HG03565 (cell line): ENCODE measurements at regions not wholly inside any gene's neighbourhood (a gene's known extent, or its start where the extent isn't known, plus 50 kb on each side); places are given as distances from the start of the nearest gene placed in this dataset.
A peak's percentile ranks its signal among the peaks of the same experiment; 100 is the strongest.
"Not testable (repeated sequence)": the region's sequence is repeated elsewhere in the genome, so short reads cannot be mapped to it uniquely, and the experiment has no call there.

ENCODE experiments used
- ATAC-seq: cut with Tn5 transposase; IDR thresholded peaks from one replicate; pipeline ENCODE4 v1.9.1; 2021; ENCODE audit warnings: mild to moderate bottlenecking, moderate library complexity; ENCODE audit not compliant: unreplicated experiment

DNA sequence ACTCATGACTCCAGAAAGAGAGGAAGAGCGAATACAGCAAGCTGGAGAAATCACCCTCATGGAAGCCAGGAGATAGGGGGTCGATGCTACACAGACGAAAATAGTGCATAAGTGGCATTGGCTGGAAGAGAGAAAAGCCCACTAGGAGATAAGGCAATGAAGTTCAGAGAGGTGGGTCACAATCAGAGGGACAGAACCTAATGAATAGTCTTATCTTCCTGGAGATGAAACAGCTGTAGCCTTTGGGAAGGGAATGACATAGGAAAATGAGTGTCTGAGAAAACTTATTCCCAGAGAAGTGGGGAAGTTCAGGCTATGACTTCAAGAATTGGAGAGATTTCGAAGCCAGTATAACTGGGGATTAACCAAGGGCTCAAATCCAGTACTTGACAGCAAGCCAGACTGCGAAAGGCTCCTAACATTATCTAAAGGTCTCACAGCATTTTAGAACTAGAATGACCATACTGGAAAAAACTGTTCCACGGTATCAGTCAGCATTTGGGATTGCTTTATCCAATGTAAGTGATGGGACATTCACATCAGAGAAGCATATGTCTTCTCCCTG, 211.1 kb downstream of the ZNF365 start:
- no peak for ATAC-seq

DNA sequence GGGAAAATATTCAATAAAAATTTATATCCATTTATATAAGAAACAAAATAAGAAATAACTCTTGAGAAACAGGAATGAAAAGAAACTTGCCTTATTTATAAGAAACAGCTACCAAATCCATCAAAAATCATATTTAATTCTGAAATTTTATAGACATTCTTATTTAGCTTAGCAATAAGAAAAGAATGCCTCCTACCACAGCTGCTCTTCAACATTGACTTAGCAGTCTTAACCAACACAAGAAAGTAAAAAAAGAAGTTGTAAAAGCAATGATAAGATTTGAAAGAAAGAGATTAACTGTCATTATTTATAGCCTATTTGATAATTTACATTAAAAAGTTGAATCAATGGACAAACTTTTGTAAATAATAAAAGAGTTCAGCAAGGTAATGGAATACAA, 212.8 kb downstream of the ZNF365 start:
- no peak for ATAC-seq

DNA sequence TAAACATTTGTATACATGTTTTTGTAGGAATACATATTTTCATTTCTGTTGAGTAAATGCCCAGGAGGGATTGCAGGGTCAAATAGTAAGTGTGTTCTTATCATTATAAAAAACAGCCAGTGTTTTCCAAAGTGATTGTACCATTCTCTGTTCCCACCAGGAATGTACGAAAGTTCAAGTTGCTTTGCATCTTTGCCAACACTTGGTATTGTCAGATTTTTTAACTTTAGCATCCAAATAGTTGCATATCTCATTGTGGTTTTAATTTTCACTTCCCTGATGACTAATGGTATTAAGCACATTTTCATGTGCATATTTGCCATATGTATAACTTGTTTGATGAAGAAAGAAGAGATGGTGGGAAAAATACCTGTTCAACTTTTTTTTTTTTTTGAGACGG, 213.9 kb downstream of the ZNF365 start:
- no peak for ATAC-seq

DNA sequence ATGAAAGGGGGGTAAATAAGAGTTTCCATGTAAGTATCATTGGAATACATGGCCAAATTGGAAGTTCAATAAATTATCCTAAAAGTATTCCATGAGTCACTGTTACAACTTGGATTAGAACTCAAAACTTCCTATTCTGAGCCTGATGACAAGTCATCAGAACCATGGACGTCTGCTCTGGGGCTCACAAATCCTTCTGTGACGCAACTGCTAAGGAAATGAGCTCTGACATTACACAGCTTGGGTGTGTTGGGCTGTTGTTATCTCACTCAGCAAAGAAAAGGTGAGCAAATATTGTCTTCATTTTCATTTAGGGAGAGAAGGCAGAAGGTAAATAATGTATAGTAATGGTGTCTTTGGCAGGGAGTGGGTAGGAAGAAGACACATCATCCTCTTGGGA, 214.8 kb upstream of the ADO start:
- no peak for ATAC-seq

DNA sequence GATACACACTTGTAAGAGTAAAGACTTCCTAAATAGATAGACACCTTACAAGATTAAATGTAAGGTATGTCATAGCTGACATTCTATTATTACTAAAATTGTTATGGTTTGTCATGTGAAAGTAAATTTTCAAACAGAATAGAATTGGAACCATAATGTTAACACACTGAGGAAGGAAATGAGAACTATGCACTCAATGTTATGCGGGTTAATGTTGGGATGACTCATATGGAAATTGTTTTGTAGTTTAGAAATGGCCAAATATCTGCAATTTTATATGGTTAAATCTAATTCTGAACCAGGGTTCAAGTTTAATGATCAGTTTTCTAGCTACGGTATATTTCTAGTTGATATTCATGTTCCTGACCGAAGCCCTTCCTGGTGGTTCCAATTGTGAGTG, 214.2 kb upstream of the ADO start:
- no peak for ATAC-seq

DNA sequence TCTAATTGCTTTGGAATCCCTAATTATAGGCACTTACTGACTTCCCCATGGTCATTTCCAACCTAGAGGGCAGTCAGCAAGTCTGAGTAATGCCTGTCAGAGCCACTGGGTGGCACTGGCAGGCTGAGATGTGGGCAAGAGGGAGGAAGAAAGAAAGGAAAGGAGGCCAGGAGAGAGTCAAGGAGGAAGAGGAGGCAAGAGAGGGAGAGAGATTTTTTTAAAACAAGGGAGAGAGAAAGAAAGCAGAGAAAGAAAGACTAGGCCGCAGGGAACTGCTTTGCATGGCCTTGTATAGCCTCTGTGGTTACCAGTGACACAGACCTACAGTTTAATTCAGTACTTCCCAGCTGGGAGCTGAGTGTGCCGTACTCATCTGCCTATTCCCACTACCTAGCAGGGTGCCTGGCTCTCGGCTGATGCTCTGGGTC, 210.4 kb upstream of the ADO start:
- ATAC-seq, result no peak

DNA sequence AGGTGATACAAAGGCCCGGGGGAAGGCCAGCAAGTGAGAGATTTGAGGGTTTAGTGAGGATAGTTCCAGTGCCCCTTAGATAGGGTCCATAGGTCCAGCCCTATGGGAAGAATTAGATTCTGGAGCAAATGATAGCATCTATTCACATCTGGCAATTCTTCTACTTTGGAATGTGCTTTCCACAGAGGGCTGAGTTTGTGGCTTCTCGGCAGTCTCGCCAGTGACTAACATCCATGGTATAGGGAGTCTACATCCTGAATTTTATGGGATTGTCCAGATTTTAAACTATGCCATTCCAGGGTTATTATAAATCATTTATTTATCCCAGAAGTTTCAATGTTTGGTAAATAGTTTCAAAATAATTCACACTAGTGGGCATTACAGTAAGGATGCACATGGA, 207.3 kb upstream of the ADO start:
- no peak for ATAC-seq

DNA sequence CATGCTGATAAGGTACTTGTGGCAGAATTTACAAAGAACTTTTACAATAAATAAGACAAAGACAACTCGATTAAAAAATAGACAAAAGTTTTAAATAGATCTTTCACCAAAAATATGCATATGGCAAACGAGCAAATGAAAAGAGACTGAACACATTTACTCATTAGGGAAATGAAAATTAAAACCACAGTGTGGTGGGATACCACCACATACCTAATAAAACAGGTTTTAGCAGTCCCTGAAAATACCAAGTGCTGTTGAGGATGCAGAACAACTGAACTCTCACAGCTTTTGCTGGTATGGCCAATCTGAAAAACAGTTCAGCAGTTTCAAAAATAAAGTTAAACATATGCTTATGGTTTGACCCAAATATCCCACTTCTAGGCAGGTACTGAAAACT, 205.4 kb upstream of the ADO start:
- no peak for ATAC-seq

DNA sequence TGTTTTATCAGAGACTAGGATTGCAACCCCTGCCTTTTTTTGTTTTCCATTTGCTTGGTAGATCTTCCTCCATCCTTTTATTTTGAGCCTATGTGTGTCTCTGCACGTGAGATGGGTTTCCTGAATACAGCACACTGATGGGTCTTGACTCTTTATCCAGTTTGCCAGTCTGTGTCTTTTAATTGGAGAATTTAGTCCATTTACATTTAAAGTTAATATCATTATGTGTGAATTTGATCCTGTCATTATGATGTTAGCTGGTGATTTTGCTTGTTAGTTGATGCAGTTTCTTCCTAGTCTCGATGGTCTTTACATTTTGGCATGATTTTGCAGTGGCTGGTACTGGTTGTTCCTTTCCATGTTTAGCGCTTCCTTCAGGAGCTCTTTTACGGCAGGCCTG, 198.0 kb upstream of the ADO start:
- not testable (repeated sequence) for ATAC-seq

DNA sequence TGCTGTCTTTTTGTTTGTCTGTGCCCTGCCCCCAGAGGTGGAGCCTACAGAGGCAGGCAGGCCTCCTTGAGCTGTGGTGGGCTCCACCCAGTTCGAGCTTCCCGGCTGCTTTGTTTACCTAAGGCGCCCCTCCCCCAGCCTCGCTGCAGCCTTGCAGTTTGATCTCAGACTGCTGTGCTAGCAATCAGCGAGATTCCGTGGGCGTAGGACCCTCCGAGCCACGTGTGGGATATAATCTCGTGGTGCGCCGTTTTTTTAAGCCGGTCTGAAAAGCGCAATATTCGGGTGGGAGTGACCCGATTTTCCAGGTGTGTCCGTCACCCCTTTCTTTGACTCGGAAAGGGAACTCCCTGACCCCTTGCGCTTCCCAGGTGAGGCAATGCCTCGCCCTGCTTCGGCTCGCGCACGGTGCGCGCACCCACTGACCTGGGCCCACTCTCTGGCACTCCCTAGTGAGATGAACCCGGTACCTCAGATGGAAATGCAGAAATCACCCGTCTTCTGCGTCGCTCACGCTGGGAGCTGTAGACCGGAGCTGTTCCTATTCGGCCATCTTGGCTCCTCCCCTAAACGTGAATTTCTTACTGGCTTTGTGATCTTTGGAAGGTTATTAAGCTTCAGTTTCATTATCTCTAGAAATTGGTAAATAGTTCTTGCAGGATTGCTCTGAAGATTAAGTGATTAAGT, 196.2 kb upstream of the ADO start:
- not testable (repeated sequence) for ATAC-seq

DNA sequence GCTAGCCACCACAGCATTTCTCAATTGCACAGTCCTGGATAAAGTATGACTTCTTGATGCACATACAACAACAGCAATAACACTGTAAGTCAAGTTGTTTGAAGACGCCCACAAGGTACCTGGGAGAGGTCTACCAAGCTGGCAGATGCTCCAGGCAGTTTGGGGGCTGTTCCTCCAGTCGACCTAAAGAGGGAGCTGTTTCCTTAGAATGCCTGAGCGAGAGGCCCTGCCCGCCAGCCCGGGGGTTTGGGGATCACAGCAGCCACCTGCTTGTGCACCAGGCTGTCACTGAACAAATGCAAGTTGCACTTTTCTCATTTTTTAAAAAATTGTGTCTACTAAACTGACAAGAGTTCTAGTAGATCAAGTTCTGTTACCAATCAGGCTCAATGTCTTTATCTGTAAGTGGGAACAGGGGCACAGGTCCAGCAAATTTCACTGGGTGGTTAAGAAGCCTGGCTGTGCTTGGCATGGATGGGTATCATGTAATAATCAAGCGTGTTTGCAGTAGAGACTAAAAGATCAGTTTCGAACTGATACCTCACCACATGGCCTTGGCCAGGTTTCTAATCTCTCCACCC, 193.8 kb upstream of the ADO start:
- ATAC-seq, result peak; percentile 47

DNA sequence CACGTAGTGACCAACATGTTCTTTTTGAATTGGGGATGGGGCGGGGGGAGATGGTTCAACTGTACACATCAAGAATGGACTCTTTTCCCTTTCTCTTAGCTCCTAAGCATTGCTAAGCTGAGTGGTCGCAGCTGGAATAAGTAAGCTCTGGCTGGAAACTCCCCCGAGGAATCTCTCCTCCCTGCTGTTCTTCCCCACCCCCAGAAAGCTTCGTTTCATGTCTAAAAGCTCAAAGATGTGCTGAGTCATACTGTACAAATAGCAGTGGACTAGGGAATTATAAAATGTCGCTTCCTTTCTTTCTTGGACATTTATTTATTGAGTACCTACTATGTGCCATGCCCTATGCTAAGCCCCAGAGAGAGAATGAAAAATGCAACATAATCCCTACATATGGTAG, 191.1 kb upstream of the ADO start:
- ATAC-seq, result no peak

DNA sequence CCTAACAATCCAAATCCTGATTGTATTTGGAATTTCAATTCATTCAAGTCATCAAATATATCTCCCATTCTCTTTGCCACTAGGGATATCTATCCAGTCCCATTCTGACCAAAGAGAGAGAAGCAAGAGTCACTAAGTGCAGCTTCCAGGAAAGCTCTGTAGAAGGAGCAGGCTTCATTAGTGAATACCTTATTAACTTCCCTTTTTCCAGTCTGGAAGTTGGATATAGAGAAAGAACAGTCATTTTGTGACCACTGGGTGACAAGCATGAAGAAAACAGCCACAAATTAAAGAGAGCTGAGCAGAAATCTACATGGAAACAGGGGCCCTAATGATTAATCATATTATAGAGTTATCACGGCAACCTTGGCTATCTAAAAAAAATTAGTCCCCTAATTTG, 190.7 kb upstream of the ADO start:
- no peak for ATAC-seq

DNA sequence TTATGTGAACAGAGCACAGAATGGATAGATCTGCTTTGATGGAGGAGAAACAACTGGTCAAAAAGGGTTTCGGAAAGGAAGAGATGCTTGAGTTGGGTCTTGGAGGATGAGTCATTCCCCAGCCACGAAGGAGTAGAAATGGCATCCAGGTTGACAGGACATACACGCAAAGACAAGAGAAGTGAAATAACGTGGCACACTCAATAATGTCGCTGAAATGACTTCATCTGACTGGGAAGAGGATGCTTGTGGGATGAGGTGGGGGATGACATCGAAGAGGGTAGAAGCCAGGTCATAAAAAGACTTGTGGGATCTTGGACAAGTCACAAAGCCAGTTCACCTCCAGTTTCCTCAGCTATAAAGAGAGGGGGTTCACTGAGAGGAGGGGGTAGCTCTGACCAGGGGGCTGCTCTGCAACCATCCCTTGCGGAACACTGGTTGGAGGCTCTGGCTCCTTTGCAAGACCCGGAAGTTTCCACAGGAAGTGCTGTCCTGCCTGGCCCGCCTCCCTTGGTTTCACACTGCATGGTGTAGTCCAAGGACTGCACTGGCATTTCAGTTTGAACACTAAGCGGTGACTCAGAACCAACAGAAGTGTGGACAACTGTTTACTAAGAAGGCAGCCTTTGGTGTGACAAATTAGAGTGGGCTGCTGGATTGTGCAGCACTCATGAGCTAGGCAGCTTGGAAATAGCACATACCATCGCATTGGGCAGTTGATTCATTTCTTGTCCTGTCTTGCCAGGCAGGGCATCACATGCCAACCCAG, 189.9 kb upstream of the ADO start:
- peak; percentile 66 for ATAC-seq

DNA sequence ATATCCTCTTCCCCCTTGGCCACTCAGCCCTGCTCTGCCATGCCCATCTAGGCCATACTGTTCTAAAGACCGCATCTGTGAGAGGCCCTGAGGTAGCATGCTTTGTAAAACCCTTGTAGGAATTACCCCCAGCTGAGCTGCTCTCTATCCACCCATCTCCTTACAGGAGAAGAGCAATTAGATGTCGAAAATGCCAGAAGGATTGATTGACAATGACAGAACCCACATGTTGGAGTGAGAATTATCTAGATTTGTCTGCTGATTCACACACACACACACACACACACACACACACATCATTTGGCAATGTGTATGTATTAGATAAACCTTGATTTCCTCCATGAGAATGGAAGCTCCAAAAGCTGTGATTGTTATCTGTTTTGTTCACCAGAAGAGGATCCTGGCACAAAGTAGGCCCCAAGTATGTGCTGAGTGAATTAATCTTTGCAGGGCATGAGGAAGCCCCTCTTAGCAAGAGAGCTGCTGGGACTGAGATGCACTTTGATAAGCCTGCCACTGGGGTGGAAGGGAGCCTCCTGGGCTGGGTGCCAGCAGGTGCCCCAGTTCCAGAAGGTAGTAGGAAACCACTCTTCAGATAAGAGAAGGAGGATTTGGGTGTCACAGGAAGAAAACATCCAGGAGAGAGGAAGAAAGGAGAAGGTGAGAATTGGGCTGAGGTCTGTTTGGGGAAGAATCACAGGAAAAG, 187.5 kb upstream of the ADO start:
- no peak for ATAC-seq

DNA sequence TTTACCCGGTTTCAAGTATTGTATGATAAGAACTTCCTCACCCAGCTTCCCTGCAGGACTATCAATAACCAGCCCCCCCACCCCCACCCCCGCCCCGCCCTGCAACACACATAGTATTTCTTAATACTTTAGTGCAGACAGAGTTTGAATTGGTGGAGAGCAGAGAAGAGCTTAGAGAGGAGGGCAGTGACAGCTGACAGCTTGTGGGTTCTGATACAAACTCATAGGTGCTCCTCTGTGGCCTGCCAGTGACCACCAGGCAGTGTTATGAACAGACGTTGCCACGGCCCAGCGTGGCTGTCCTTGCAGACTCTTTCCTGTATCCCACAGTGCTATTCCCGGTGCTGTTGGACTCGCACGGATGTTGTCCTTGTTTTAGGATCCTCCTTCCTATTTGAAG, 186.9 kb upstream of the ADO start:
- ATAC-seq, result no peak

DNA sequence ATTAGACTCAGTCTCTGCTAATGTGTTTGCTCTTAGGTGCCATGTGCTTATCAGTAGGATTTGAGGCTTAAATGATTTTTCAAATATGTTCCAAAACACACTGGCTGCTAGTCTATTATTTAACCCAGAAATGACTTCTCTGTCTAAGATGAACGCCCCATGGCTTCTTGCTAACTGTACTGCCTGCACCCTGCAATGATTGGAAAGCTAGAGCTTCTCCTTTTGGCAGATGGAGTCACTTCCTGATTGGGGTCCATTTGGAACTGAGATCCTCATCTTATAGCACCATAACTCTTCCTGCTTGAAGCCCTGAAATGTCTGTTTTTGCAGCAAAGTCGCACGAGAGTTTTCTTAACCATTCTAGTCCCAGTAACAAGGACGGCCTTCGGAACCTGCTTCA, 186.5 kb upstream of the ADO start:
- no peak for ATAC-seq

DNA sequence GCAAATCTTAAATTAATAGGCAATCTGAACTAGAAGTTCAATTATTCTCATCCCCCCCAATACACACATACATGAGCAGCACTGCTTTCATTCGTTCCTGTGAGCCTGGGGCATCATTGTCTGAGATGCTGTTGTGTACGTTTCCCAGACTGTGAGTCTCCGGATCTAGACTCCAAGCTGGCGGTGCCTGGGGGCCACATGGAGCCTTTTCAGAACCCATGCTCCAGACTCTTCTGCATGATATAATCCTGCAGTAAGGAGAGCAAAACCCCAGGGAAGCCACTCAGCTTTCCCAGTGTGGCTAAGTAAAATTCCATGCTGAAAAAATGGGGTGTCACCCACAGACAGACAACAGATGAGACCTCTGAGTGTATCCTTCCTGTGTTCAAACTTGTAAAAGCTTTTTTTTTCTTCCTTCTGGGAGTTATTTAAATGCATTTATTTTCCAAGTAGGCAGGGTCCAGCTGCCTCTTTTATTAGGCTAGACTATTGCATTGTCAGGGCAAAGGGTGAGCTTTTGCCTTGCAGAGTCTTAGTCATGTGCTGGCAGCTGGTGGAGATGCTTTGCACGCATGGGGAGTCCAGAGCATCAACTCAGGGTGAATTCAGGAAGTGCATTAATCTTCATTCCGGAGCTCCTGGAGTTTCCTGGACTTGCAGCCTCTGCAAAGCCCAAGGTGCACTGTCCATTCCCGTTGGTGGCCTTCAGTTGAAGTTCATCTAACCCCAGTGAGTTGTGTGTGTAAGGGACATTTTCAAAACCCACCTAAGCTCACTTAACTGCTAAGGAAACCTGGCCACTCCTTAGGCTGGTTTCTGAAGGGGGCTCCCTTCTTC, 185.7 kb upstream of the ADO start:
- no peak for ATAC-seq

DNA sequence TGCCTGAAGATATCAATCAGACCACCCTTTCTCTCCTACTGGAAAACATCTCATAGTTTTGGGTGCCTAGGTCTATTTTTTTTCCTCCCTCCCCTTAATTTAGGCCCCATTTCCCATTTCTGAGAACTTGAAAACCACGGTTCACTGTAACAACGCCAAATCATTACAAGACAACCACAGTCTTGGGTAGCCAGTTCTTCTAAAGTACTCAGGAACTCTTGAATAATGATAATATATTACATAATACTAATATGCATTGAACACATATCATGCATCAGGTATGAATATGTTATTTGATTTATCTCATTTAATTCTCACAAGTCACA, 185.1 kb upstream of the ADO start:
- ATAC-seq, result no peak

DNA sequence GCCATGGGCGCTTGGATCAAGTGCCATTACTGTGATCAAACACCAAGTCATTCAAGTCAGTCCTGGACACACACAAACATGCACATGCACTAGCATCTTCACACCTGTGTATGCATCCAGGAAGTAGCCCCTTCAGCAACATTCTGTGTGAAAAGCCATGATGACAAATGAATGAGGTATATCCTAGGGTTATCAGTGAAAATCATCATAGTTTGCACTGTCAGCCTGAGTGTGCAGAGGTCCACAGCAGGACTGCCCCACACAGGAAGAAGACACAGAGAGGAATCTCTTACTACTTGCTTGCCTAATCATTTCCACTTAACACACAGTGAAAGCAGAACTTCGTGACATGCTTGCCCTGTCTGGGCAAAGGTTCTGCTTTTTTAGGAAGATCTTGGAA, 184.0 kb upstream of the ADO start:
- ATAC-seq, result no peak

DNA sequence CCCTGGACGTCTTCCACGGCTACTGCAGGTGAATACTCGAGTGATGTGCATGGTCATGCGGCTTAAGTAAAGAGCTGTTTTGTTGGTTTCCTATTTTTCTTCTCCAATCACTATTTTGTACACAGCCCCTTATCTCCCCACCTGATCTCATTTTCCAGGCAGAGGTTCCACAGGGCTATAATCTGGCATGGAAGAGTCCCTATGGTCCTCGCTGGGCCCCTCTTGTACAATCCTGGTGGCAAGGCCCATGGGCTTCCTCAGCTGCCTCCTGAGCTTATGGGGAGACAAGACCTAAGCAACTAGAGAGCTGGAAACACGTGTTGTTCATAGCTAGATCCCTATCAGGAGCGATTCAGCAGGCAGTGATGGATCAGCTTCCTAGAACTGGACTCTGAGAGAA, 181.3 kb upstream of the ADO start:
- no peak for ATAC-seq
